ENCODE measurements at regions not wholly inside any gene's neighbourhood (a gene's known extent, or its start where the extent isn't known, plus 50 kb on each side); places are given as distances from the start of the nearest gene placed in this dataset.

- DNase-seq (ENCODE audit: low read depth, low spot score): no peak
- H3K4me3 ChIP-seq (ENCODE audit: control insufficient read depth in 2 of 3, extremely low read depth in 1 of 3, insufficient read depth in 2 of 3, low read depth in 1 of 3, low read length in 3 of 3): no peak overlapping the region
- no peaks in the 10 kb centered on the region for H3K9me3 ChIP-seq (ENCODE audit: control insufficient read depth, low read depth, low read length)
- H3K4me1 ChIP-seq (ENCODE audit: control insufficient read depth, extremely low read depth, insufficient read depth, low read length): peaks cover 3% of the 10 kb centered on the region
- H3K9me1 ChIP-seq (ENCODE audit: control insufficient read depth, extremely low read depth, insufficient read depth, low read length): no peaks in the 10 kb centered on the region
- H3K36me3 ChIP-seq (ENCODE audit: control insufficient read depth in 2 of 2, extremely low read depth in 1 of 2, insufficient read depth in 2 of 2, low read length in 2 of 2): no peaks in the 10 kb centered on the region
- no peaks in the 10 kb centered on the region for H3K79me2 ChIP-seq (ENCODE audit: control insufficient read depth, insufficient read depth, low read length)
- H3K27ac ChIP-seq (ENCODE audit: control insufficient read depth, insufficient read depth, low read length): no peak overlapping the region
- no peak for FAIRE-seq
- no peaks in the 10 kb centered on the region for H4K20me1 ChIP-seq (ENCODE audit: control insufficient read depth, extremely low read depth, insufficient read depth, low read length)
- TF ChIP-seq CTCF (optimal IDR thresholded peaks at IDR 0.05 in 1 of 3, IDR thresholded peaks at IDR 0.05 in 1 of 3, conservative IDR thresholded peaks at IDR 0.05 in 1 of 3; ENCODE audit: extremely low read depth in 1 of 3, insufficient read depth in 2 of 3, low read length in 3 of 3) (no peak), EZH2 (IDR thresholded peaks at IDR 0.05; ENCODE audit: low read length) (no peak)
- no peaks in the 10 kb centered on the region for H3K27me3 ChIP-seq (ENCODE audit: control insufficient read depth, extremely low read depth, insufficient read depth, low read length)
- H3K4me2 ChIP-seq (ENCODE audit: control insufficient read depth, extremely low read depth, insufficient read depth, low read depth, low read length): no peak overlapping the region
- no peak overlapping the region for H3K9ac ChIP-seq (ENCODE audit: control insufficient read depth, extremely low read depth, insufficient read depth, low read length)
- dilution Hi-C loops (cut with MboI; ENCODE audit: extremely low pct_ligation_motif_present, low sequenced_read_pairs): no loop called here
- no peak overlapping the region for H2AFZ ChIP-seq (ENCODE audit: control insufficient read depth, low read length)
Observed at GRCh38 chrX:13472975-13473374, 96.4 kb upstream of the EGFL6 start.

GRCh38 chrX:13471269-13471668 is 98.1 kb upstream of the EGFL6 start:
- Histone ChIP-seq H4K20me1 (ENCODE audit: control insufficient read depth, extremely low read depth, insufficient read depth, low read length) (no peaks in the 10 kb centered on the region), H3K79me2 (ENCODE audit: control insufficient read depth, insufficient read depth, low read length) (no peaks in the 10 kb centered on the region), H3K9me1 (ENCODE audit: control insufficient read depth, extremely low read depth, insufficient read depth, low read length) (no peaks in the 10 kb centered on the region), H3K36me3 (ENCODE audit: control insufficient read depth in 2 of 2, extremely low read depth in 1 of 2, insufficient read depth in 2 of 2, low read length in 2 of 2) (no peaks in the 10 kb centered on the region), H3K27me3 (ENCODE audit: control insufficient read depth, extremely low read depth, insufficient read depth, low read length) (no peaks in the 10 kb centered on the region), H3K4me2 (ENCODE audit: control insufficient read depth, extremely low read depth, insufficient read depth, low read depth, low read length) (no peak overlapping the region), H3K4me1 (ENCODE audit: control insufficient read depth, extremely low read depth, insufficient read depth, low read length) (peaks cover 3% of the 10 kb centered on the region), H3K9me3 (ENCODE audit: control insufficient read depth, low read depth, low read length) (no peaks in the 10 kb centered on the region), H3K9ac (ENCODE audit: control insufficient read depth, extremely low read depth, insufficient read depth, low read length) (no peak overlapping the region), H2AFZ (ENCODE audit: control insufficient read depth, low read length) (no peak overlapping the region), H3K27ac (ENCODE audit: control insufficient read depth, insufficient read depth, low read length) (no peak overlapping the region), H3K4me3 (ENCODE audit: control insufficient read depth in 2 of 3, extremely low read depth in 1 of 3, insufficient read depth in 2 of 3, low read depth in 1 of 3, low read length in 3 of 3) (no peak overlapping the region)
- dilution Hi-C loops (cut with MboI; ENCODE audit: extremely low pct_ligation_motif_present, low sequenced_read_pairs): no loop called here
- FAIRE-seq (no peak), DNase-seq (ENCODE audit: low read depth, low spot score) (no peak)
- no peak for TF ChIP-seq EZH2 (IDR thresholded peaks at IDR 0.05; ENCODE audit: low read length)
- TF ChIP-seq CTCF (optimal IDR thresholded peaks at IDR 0.05 in 1 of 3, IDR thresholded peaks at IDR 0.05 in 1 of 3, conservative IDR thresholded peaks at IDR 0.05 in 1 of 3; ENCODE audit: extremely low read depth in 1 of 3, insufficient read depth in 2 of 3, low read length in 3 of 3): no peak

All from keratinocyte (primary cell).